Fibroblast of villous mesenchyme (primary cell): ENCODE measurements at regions not wholly inside any gene's neighbourhood (a gene's known extent, or its start where the extent isn't known, plus 50 kb on each side); places are given as distances from the start of the nearest gene placed in this dataset.

Experiments used
- DNase-seq: peaks from one replicate; pipeline ENCODE4 v3.0.0-alpha.2; 2010; ENCODE audit warnings: low read depth
- H3K4me3 ChIP-seq: 2 replicates; pipeline ENCODE4 v1.5.1; 2011; ENCODE audit warnings: low read depth, mild to moderate bottlenecking, low read length
- CTCF ChIP-seq: IDR thresholded peaks from 2 replicates; pipeline ENCODE4 v1.5.1; 2012; ENCODE audit warnings: low read depth, mild to moderate bottlenecking, low read length; ENCODE audit not compliant: insufficient read depth

GRCh38 chr1:234863551-234863971 is 253.6 kb upstream of the IRF2BP2 start:
- no peak for TF ChIP-seq CTCF
- no peak overlapping the region for H3K4me3 ChIP-seq
- DNase-seq = peak; percentile 52

DNA sequence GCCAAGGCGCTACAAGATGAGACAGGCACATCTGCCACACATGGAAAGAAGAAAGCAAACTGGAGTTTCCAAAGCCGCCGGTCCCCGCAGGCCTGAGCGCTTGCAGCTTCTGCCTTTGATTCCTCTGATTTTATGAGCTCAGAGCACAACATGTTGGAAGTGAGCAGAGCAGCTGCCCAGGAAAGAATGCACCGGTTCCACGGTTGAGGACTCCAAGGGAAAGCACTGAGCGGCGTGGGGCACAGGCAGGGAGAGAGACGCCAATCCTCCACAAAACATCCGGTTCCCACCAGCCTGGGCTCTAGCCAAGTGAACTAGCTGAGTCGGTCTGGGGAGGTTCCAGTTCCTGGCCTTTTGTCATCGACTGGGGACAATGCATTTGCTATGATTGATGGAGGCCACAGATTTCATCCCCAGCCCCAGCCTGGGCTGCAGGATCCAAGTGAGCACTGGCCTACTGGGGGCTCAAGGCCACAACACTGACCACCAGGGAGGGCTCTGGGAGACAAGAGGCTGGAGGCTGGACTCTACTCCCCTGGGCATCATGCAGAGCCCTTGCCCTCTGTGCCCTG is 253.1 kb upstream of the IRF2BP2 start:
- H3K4me3 ChIP-seq = no peak overlapping the region
- no peak for TF ChIP-seq CTCF
- peak; percentile 83 for DNase-seq

GRCh38 chr1:234862360-234862943 is 252.5 kb upstream of the IRF2BP2 start:
- H3K4me3 ChIP-seq = no peak overlapping the region
- DNase-seq = no peak

GRCh38 chr1:234861761-234862160 is 251.8 kb upstream of the IRF2BP2 start:
- DNase-seq = no peak
- no peak overlapping the region for H3K4me3 ChIP-seq
- TF ChIP-seq CTCF = no peak

More at GRCh38 chr1:234862360-234862943, 252.5 kb upstream of the IRF2BP2 start:
- TF ChIP-seq CTCF = no peak

GRCh38 chr1:234861024-234861620 is 251.1 kb upstream of the IRF2BP2 start:
- no peak for TF ChIP-seq CTCF
- H3K4me3 ChIP-seq = no peak overlapping the region
- DNase-seq = no peak

GRCh38 chr1:234858722-234859121 is 248.7 kb upstream of the IRF2BP2 start:
- H3K4me3 ChIP-seq = no peak overlapping the region
- TF ChIP-seq CTCF = no peak
- no peak for DNase-seq
